Peyer's patch (tissue), 4 donors: ENCODE measurements at regions not wholly inside any gene's neighbourhood (a gene's known extent, or its start where the extent isn't known, plus 50 kb on each side); places are given as distances from the start of the nearest gene placed in this dataset.
A peak's percentile ranks its signal among the peaks of the same experiment; 100 is the strongest.

ENCODE experiments used
- DNase-seq, 3 donors: peaks; one replicate each; pipeline ENCODE4 v3.0.0-alpha.2; 2017 to 2019
- H3K27ac ChIP-seq, 4 donors: fragments of 200-600 bp; sonication (generic); one replicate each; pipeline ENCODE4 v1.5.1; 2016 to 2019
- H3K27me3 ChIP-seq, 2 donors: fragments of 200-600 bp; sonication (generic); one replicate each; pipeline ENCODE4 v1.5.1; 2019
- H3K36me3 ChIP-seq, 3 donors: fragments of 200-600 bp; sonication (generic); one replicate each; pipeline ENCODE4 v1.5.1; 2016 to 2019
- H3K4me1 ChIP-seq, 4 donors: fragments of 200-600 bp; sonication (generic); one replicate each; pipeline ENCODE4 v1.5.1; 2016 to 2019
- H3K4me3 ChIP-seq, 4 donors: fragments of 200-600 bp; sonication (generic); 1 replicate in 3 of 4; 2 replicates in 1 of 4; pipeline ENCODE4 v1.5.1; 2016 to 2019; ENCODE audit warnings: mild to moderate bottlenecking in 1 of 4
- H3K9me3 ChIP-seq, 4 donors: fragments of 200-600 bp; sonication (generic); one replicate each; pipeline ENCODE4 v1.5.1; 2016 to 2019; ENCODE audit warnings: mild to moderate bottlenecking in 1 of 4
- POLR2A ChIP-seq, 2 donors: fragments of 450-650 bp; IDR thresholded peaks; one replicate each; pipeline ENCODE4 v1.5.1; 2017; ENCODE audit warnings: antibody characterized with exemption in 2 of 2, mild to moderate bottlenecking in 2 of 2, moderate library complexity in 2 of 2
- TF ChIP-seq, protein P1 (sequence below), 6 experiments: fragments of 450-650 bp in 4 of 6; fragments of 200-600 bp in 2 of 6; sonication (generic) in 1 of 6; IDR thresholded peaks; one replicate each; pipeline ENCODE4 v1.5.1; 2017 to 2019; ENCODE audit warnings: antibody characterized with exemption in 6 of 6, mild to moderate bottlenecking in 3 of 6, moderate library complexity in 1 of 6

DNA sequence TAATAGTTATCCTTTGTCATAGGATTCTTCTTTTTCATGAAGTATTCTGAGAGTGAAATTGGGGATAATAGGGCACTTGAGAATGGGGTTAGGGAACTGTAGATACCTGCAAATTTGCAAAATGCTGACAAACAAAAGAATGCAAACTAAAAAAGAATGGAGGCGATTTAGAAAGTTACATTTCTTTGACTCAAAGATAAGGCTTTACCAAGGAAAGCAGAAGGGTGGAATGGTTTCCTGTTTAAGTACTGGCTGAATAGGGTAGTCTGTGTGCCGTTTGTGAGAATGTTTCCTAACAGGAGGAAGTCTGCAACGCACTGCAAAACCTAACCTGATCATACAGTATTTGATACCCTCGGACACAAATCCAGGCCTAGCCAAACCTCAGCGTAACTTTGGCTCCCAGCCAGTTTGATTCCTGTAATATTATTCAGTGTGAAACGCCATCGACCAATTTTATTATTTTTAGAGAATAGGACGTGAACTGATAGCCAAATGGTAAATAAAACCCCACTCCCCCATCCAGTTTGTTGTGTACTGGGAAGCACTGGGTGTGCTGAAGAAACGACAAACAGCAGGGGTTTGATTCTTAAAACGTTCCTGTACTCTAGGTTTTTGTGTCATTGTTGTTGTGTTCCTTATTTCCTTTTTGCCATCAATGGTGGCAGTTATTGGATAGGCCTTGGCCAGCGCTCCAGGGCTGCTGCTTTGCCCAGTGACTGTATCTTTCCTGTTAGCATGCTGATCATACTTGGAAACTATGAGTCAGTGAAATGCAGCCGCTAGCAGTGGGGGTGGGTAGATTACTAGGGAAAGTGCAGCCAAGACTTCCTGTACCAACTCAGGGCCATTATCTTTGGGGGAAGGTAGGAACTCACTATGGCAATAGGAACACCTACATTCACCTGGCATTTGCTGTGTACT is 148.0 kb upstream of the TBL1XR1 start:
- Histone ChIP-seq H3K36me3 (no peaks in the 10 kb centered on the region), H3K9me3 (no peaks in the 10 kb centered on the region), H3K4me3 (no peak overlapping the region), H3K27me3 (no peaks in the 10 kb centered on the region), H3K4me1 (peaks cover 0 to 21% (median 5%) of the 10 kb centered on the region in 4 donors), H3K27ac (peak overlapping the region; percentile 59 to 85 (median 76))
- TF ChIP-seq, protein P1, sequence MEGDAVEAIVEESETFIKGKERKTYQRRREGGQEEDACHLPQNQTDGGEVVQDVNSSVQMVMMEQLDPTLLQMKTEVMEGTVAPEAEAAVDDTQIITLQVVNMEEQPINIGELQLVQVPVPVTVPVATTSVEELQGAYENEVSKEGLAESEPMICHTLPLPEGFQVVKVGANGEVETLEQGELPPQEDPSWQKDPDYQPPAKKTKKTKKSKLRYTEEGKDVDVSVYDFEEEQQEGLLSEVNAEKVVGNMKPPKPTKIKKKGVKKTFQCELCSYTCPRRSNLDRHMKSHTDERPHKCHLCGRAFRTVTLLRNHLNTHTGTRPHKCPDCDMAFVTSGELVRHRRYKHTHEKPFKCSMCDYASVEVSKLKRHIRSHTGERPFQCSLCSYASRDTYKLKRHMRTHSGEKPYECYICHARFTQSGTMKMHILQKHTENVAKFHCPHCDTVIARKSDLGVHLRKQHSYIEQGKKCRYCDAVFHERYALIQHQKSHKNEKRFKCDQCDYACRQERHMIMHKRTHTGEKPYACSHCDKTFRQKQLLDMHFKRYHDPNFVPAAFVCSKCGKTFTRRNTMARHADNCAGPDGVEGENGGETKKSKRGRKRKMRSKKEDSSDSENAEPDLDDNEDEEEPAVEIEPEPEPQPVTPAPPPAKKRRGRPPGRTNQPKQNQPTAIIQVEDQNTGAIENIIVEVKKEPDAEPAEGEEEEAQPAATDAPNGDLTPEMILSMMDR (IDR thresholded peaks at IDR 0.05): no peak
- no peak for TF ChIP-seq POLR2A (IDR thresholded peaks at IDR 0.05)
- DNase-seq: peak; percentile 64 to 91 (median 79)

DNA sequence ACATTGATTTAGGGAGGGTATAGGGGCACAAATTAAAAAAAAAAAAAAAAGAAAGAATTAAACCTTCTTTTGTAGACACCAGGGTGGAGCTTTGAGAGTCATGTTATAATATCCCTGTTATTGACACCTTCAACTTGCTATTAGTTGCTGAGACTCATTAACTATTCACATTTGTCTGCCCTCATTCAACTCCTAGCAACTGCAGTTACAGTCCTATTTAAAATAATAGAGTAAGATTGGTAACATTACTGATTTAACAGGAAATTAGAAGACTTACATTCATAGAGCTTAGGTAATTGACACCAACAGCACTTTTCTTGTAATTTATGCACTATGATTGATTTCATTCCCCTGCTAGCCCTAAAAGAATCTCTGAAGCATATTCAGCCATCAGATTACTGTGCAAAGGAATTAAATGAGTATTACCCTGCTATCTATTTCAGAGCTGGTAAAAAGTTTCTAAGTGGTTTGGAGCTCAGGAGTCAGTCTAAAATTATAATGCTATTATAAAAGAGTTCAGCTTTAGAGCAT is 148.8 kb upstream of the TBL1XR1 start:
- DNase-seq: no peak
- Histone ChIP-seq H3K9me3 (no peaks in the 10 kb centered on the region), H3K27me3 (no peaks in the 10 kb centered on the region), H3K36me3 (no peaks in the 10 kb centered on the region), H3K4me3 (no peak overlapping the region), H3K4me1 (peaks cover 0 to 20% (median 7%) of the 10 kb centered on the region in 4 donors), H3K27ac (peak overlapping the region; percentile 2 to 85 (median 66))
- TF ChIP-seq, protein P1 (IDR thresholded peaks at IDR 0.05): no peak

DNA sequence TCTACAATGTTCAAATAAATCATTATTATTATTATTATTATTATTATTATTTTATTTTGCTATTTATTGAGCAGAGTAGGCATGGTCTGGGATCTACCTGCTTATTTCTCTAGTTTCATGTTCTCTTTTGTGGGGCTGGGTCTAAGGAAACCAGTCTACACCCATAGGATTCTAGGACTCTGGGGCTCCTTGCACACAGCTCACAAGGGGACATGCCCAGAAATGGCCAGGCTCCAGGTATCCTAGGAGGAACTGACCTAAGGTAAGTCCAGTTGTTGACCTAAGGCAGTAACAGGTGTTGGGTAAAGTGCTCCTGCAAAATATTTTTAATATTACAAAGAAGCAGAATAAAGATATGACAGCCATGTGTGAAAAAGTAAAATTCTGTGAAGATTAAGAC is 149.6 kb upstream of the TBL1XR1 start:
- no peak for DNase-seq
- H3K27ac ChIP-seq: no peak overlapping the region

DNA sequence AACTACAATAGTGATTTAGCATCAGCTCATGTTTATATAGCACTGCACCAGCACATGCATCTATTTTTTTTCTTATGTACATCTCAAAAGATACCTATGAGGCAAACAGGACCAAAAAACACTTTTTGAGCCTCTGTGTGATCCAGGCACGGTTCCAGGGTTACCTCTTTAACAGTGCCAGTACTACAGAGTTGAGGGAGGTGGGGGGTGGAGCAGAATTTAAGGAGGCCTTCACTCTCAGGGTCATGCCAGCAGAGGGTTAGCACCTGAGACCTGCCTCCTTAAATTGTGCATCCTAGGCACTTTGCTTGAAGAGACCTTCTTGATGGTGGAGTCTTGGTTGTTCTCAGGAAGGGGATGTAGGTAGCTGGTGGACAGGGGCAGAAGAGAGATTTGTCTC is 150.3 kb upstream of the TBL1XR1 start:
- Histone ChIP-seq H3K4me3 (no peak overlapping the region), H3K27ac (no peak overlapping the region), H3K4me1 (peaks cover 0 to 29% (median 12%) of the 10 kb centered on the region in 4 donors), H3K9me3 (no peaks in the 10 kb centered on the region), H3K36me3 (no peaks in the 10 kb centered on the region), H3K27me3 (no peaks in the 10 kb centered on the region)
- TF ChIP-seq, protein P1 (IDR thresholded peaks at IDR 0.05): no peak
- TF ChIP-seq POLR2A (IDR thresholded peaks at IDR 0.05): no peak
- DNase-seq: no peak

More for the DNA sequence above, 149.6 kb upstream of the TBL1XR1 start:
- Histone ChIP-seq H3K4me1 (peaks cover 0 to 23% (median 11%) of the 10 kb centered on the region in 4 donors), H3K9me3 (no peaks in the 10 kb centered on the region), H3K4me3 (no peak overlapping the region), H3K36me3 (no peaks in the 10 kb centered on the region), H3K27me3 (no peaks in the 10 kb centered on the region)
- TF ChIP-seq, protein P1 (IDR thresholded peaks at IDR 0.05): no peak
- no peak for TF ChIP-seq POLR2A (IDR thresholded peaks at IDR 0.05)

DNA sequence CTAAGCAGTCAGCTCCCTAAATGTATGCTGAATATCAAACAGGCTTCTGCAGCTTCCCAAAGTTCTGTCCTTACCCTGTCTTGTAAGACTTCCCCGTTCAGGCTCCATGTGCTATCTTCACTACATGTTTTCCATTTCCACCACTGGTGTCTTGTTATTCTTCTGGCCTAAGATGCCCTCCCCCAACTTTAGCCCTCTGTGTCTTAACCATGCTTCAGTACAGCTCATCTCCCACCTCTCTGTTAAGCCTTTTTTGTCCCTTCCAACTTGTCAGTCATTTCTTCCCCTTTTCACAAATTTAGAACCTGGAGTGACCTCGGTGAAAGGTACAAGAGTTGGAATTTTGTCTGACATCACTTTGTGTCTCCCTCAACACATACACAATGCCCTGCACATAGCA is 151.7 kb upstream of the TBL1XR1 start:
- DNase-seq: no peak
- no peaks in the 10 kb centered on the region for H3K36me3 ChIP-seq
- H3K4me1 ChIP-seq: peaks cover 0 to 29% (median 12%) of the 10 kb centered on the region in 4 donors
- no peaks in the 10 kb centered on the region for H3K9me3 ChIP-seq
- no peaks in the 10 kb centered on the region for H3K27me3 ChIP-seq
- no peak overlapping the region for H3K4me3 ChIP-seq
- H3K27ac ChIP-seq: no peak overlapping the region
- TF ChIP-seq POLR2A (IDR thresholded peaks at IDR 0.05): no peak
- TF ChIP-seq, protein P1 (IDR thresholded peaks at IDR 0.05): no peak
